ENCODE measurements at regions not wholly inside any gene's neighbourhood (a gene's known extent, or its start where the extent isn't known, plus 50 kb on each side); places are given as distances from the start of the nearest gene placed in this dataset.
"Not testable (repeated sequence)": the region's sequence is repeated elsewhere in the genome, so short reads cannot be mapped to it uniquely, and the experiment has no call there.

- no peak for DNase-seq
These were observed 329.8 kb upstream of the EPHA7 start for GRCh38 chr6:93749191-93749590.

- no peak for DNase-seq
These were observed 327.5 kb upstream of the EPHA7 start for GRCh38 chr6:93746892-93747291.

GRCh38 chr6:93745306-93745705 is 325.9 kb upstream of the EPHA7 start:
- no peak for DNase-seq

- DNase-seq, result no peak
These were observed 315.7 kb upstream of the EPHA7 start for GRCh38 chr6:93735099-93735498.

- no peak for DNase-seq
These were observed 311.9 kb upstream of the EPHA7 start for GRCh38 chr6:93731306-93731705.

- no peak for DNase-seq
These were observed 308.8 kb upstream of the EPHA7 start for GRCh38 chr6:93728150-93728549.

- DNase-seq, result no peak
These were observed 308.1 kb upstream of the EPHA7 start for GRCh38 chr6:93727447-93727846.

GRCh38 chr6:93721386-93722048 is 302.2 kb upstream of the EPHA7 start:
- DNase-seq, result no peak

- no peak for DNase-seq
These were observed 294.6 kb upstream of the EPHA7 start for GRCh38 chr6:93713974-93714373.

GRCh38 chr6:93703431-93703830 is 284.1 kb upstream of the EPHA7 start:
- DNase-seq, result no peak

GRCh38 chr6:93701526-93701925 is 282.2 kb upstream of the EPHA7 start:
- no peak for DNase-seq

GRCh38 chr6:93685494-93685893 is 266.1 kb upstream of the EPHA7 start:
- no peak for DNase-seq

GRCh38 chr6:93684339-93684738 is 265.0 kb upstream of the EPHA7 start:
- no peak for DNase-seq

- DNase-seq, result no peak
These were observed 260.5 kb upstream of the EPHA7 start for GRCh38 chr6:93679836-93680235.

GRCh38 chr6:93678841-93679454 is 259.6 kb upstream of the EPHA7 start:
- no peak for DNase-seq

- DNase-seq, result no peak
These were observed 258.1 kb upstream of the EPHA7 start for GRCh38 chr6:93677264-93677965.

- no peak for DNase-seq
These were observed 257.2 kb upstream of the EPHA7 start for GRCh38 chr6:93676581-93676980.

- no peak for DNase-seq
These were observed 256.6 kb upstream of the EPHA7 start for GRCh38 chr6:93675856-93676417.

GRCh38 chr6:93663111-93663510 is 243.8 kb upstream of the EPHA7 start:
- no peak for DNase-seq

GRCh38 chr6:93654548-93654947 is 235.2 kb upstream of the EPHA7 start:
- no peak for DNase-seq

GRCh38 chr6:93644611-93645010 is 225.3 kb upstream of the EPHA7 start:
- DNase-seq, result no peak

GRCh38 chr6:93639126-93639525 is 219.8 kb upstream of the EPHA7 start:
- no peak for DNase-seq

GRCh38 chr6:93636987-93637664 is 217.8 kb upstream of the EPHA7 start:
- DNase-seq, result not testable (repeated sequence)
